NCI-H2196 (cell line): ENCODE measurements at regions not wholly inside any gene's neighbourhood (a gene's known extent, or its start where the extent isn't known, plus 50 kb on each side); places are given as distances from the start of the nearest gene placed in this dataset.

Experiments used
- DNase-seq: peaks from one replicate; lab custom pipeline; 2025; ENCODE audit not compliant: unreplicated experiment; lab: John Stamatoyannopoulos, UW

- DNase-seq: no peak
Measured at GRCh38 chr10:131424836-131425491, 113.4 kb upstream of the TCERG1L start.

DNA sequence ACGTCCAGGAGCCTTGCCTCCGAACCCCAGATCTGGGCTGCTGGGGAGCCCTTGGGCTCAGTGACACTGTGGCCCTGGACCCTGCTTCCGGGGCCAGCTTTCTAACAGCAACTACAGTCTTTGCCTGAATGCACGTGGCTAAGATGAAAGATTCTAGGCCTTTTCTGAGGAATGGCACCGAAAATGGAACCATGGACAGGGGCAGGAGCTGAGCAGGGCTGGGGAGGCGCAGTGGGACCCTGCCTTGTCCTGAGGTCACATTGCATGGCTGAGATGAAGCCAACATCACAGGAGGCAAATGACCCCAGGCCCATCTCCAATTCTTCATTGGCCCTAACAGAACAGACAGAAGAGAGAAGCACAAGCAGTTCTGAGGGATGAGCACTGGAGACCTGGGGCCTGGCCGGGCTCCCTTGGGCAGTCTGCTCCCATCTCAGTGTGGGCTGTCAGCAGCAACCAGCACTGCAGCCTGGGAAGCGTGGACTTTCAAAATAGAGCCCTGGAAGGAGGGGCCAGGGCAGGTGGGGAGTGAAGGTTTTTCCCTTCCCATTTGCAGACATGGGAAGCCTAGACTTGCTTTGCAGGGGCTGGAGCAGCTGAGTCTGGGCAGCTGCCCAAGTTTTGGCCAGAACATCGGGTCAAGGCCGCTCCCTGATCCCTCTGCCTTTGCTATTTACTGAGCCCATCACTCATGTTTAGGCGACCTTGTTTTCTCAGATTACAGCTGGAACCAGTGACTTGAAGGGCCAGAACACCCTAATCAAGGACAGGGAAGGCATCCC, 114.4 kb upstream of the TCERG1L start:
- DNase-seq: no peak

DNA sequence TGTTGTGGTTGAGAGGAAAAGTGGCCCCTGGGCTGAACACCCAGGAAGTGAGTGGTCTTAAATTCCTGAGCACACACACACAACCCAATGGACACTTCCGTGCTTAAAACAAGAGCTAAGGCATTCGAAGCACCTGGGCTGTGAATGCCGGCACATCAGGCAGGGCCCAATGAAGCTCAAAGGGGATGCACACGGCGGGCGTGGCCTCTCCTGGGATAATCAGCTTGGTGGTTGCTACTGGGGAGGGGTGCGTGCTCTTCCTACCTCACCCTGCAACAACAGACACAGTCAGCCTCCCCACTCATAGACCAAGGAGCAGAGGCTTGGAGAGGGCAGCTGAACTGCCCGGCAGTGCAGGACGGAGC, 115.0 kb upstream of the TCERG1L start:
- DNase-seq: no peak

DNA sequence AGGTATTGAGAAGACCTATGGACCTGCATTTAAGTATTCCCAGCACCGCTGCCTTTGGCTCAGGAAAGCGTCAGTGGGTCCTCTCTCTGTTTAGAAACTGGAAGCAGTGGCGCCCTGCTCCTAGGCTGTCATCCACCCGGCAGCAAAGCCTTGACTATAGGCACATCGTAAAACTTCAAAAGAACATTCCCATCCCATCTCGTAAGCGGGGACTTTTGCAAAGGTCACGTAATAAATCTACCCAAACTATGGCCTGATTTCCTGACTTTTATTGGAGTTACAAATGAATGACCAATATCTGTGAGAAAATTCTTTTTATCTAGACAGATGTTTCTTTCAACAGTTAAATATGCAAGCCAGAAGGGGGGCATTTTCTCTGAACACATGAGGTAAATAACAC, 115.8 kb upstream of the TCERG1L start:
- DNase-seq: no peak

DNA sequence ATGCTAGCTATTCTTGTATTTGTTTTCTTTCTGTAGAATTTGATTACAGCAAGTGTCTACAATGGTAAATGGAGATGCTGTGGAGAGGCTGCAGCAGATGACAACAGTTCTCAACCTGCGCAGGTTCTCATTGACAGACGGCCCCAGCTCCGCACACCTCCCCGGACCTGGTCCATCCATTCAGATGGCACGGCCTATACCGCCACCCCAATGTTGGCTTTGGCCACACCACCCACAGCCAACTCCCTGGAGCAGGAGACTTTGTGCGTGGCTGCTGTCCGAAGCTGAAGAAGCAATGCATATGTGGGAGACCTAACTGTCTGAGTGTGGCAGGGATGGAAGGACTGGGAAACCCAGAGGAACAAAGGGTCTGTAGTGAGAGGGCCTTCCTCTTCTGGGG, 116.4 kb upstream of the TCERG1L start:
- no peak for DNase-seq

- no peak for DNase-seq
Measured at GRCh38 chr10:131429141-131429540, 117.6 kb upstream of the TCERG1L start.

DNA sequence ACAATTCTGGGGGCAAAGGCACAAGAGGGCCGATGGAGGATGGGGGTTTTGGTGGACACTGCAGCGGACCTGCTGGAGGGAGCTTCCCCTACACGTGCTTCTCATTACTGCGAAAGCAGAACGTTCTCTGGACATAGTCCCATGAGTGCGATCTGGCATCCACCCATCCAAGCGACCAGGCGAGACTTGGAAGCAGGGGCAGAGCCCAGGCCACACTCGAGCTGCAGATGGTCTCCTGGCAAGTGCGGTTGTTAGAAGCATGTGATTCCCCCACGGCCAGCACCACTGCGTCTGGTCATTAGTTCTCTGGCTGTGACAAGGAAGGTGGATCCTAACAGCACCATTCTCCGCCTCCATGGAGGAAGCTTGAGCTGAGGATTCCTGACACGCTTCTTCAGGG, 118.4 kb upstream of the TCERG1L start:
- no peak for DNase-seq

DNA sequence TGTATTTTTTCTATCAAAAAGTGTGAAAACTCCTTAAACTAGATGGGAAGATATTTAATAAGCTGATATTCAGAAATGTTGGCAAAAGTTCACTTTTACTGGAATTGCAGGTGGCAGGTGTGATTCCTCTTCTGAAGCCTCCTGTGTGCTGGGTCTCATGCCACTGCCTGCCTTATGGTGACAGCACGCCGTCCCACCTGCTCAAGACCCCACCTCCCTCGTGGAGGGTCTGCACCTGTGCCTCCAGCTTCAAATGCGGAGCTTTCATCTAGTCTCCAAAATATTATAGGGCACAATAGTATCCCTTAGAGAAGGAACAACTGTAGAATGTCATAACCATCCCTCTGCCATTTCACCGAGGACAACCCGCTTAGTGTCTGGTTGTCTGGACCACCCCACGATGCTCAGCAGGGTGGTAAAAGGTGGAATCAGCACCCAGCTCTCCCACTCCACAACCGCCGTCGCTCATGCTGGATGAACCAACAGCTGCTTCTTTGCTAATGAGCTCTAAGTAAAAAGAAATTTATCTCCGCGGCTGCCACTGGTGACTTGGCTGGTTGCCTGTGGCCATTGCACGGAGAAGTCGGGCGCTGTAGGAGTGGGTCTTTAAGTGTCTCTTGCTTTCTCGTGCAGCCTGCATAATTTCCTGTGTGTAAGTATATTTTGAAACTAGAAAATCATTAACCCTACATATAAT, 119.3 kb upstream of the TCERG1L start:
- DNase-seq: no peak

DNA sequence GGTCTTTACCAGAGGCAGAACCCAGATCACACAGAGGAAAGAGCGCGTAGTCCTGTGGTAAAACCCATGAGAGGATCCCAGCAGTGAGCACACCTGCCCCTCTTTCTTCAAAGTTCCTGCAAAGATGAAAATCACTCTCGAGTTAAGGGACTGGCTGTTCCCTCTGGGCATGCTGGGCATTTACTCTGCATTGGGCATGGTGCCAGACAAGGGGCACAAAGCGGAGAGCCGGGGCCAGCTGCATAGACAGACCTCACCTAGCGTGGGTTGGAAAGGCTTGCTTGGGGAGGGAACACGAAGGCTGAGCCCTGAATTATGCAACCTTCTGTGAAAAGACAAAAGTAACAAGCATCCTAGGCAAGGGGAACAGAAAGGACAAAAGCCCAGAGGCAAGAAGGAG, 120.0 kb upstream of the TCERG1L start:
- no peak for DNase-seq

- DNase-seq: no peak
Measured at GRCh38 chr10:131431978-131432690, 120.6 kb upstream of the TCERG1L start.

- no peak for DNase-seq
Measured at GRCh38 chr10:131433568-131433967, 122.0 kb upstream of the TCERG1L start.

- DNase-seq: no peak
Measured at GRCh38 chr10:131435232-131435631, 123.7 kb upstream of the TCERG1L start.

- no peak for DNase-seq
Measured at GRCh38 chr10:131435760-131436457, 124.4 kb upstream of the TCERG1L start.

DNA sequence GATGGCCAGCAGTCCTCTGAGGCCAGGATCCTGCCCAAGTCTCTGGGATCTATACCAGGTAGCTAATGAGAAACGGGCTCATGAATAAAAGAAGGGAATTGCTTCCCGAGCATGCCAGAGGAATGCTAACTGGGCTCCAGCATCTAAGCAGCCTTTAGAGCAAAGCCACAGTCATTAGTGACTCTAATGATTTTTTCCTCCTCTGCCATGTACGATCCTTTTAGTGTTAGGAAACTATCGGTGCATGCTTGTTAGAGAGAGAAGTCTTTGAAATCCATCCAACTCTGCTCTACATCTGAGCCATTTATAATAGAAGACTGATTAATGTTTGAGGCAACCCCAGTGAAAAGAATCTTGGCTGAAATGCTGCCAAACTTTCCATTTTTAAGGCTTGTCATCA, 124.9 kb upstream of the TCERG1L start:
- DNase-seq: no peak

DNA sequence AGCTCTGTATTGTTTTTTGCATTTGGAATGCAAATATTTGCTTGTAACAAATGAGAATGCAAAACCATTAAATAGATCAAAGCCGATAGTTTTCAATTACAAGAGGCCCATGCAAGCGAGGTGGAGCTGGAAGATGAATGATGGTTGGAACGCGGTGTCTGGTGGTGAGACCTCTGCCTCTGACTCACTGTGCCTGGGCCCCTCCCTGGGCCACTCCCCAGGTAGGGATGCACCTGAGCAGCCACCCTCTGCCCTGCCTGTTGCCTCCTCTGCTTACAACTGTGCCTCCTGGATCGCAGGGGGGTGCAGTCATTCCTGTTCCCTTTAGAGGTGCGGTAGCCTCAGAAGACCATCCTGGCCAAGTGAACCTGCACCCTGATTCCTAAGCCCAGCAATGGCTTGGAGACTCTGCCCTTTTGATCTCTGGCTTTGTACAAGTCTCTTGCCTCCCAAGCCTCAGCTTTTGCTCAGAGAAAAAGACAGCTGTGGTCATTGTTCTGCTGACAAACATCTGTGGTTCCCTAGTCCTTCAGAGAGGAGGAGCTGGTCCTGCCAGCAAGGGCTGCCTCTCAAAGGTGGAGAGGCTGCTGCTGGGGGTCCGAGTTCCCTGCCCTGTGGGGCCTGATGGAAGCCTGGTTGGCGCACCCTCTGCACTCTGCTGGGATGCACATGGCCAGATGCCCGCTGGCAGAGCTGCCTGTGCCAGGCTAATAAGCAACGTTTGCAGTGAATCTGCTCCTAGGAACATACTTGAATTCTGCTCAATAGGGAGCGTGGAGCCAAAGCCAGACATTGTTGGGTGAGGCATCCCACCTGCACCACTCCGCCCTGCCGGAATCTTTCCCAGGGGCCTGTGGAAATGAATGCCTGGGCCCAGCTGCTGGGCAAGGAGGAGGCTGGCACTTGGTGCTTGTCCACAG, 126.3 kb upstream of the TCERG1L start:
- DNase-seq: no peak

- no peak for DNase-seq
Measured at GRCh38 chr10:131438665-131439064, 127.1 kb upstream of the TCERG1L start.

DNA sequence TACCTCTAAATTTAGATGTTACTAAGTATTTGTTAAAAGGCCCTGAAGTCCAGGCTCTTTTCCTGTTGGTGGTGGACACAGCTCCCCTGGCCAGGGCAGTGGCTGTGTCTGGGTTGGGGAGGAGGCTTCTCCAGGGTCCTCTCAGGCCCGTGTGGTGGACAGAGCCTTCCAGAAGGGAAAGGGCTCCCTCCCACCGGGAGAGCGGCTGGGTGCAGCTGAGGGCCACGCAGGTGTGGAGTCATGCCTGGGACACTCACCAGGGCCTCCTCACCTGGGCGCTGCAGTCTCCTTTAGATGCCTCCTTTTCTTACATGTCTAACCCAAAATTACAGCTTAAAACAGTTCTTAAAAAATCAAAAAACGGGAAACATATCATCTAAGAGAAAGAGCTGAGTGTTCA, 128.2 kb upstream of the TCERG1L start:
- no peak for DNase-seq

DNA sequence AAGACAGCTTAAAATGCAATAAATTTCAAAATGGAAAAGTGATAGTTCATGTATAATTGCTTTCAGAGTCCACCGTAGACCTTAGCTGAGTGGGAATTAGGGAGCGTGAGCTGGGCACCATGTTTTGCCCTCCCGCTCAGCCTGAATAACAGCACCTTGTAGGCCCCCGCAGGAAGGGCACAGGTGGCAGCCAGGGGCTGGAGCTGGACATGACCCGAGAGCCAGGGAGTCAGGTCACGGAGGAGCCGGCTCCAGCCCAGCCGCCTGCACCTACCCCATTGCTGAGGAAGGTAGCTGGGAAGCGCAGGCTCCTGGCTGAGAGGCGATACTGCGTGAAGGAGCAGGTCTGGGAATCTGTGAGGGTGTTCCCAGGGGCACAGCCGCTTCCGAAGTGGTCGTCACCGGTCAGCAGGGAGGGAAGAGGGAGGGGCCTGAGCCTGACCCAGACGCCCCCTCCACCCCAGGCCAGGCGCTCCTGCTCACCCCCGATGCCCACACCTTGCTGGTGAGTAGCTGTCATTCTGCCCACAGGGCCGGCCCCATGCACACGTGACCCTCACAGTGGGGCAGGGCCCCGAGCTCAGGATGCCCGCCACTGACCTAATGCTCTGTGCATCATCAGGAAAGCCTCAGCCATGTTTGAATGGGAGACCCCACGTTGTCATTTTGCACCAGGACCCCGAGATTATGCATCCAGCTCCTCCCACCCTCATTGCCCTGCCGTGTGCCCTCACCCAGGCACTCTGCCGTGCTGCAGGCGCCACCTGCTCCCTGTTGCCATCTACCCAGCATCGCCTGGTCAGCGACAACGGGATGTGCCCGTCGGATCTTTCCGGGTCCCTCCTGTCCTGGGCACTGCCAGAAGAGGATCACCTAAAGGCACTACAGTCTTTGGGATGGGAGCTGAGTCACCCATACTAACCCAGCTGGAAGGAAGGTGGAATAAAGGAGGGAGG, 129.2 kb upstream of the TCERG1L start:
- no peak for DNase-seq

DNA sequence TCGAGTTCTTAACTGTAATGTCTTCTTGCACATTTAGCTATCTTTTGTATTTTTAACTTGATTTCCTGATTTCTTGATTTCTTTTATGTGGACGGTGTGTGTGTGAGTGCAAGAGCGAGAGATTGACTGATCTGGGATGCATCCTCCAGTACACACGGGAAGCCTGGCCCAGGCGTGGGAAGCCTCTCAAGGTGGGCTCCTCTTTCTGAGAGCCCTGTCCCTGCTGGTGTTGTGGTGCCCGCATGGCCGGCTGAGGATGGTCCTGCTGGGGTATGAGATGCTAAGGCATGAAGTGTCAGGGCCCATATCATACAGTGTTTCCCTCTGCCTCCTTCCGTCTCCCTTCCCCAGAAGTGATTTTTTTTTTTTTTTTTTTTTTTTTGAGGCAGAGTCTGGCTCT, 130.8 kb upstream of the TCERG1L start:
- DNase-seq: no peak
